GM12873 (cell line): ENCODE measurements at regions not wholly inside any gene's neighbourhood (a gene's known extent, or its start where the extent isn't known, plus 50 kb on each side); places are given as distances from the start of the nearest gene placed in this dataset.

ENCODE experiments used
- TF ChIP-seq, protein P1 (sequence below): IDR thresholded peaks from 2 replicates; pipeline ENCODE4 v1.5.1; 2012; ENCODE audit warnings: low read depth, mild to moderate bottlenecking, moderate library complexity, low read length, control low read depth; ENCODE audit not compliant: insufficient read depth; ENCODE audit errors: missing control alignments

DNA sequence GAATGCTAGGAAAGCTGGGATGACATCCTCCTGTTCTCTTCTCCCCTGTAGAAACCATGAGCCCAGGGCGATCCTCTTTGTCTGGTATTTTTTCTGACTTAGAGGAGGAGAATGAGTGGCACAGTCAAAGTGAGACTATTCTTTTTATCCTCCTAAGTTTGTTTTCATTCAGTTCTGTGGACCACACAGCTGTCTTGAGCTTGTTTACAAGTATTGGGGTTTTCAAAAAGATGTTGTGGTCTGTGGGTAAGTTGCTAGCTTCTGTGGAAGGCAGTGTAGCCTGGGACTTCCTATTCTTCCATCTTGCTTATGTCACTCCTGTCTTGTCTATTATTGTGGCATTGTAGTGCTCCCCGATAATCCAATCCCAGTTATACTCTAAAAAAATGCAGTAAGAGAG, 223.0 kb downstream of the PAPSS1 start:
- TF ChIP-seq, protein P1, sequence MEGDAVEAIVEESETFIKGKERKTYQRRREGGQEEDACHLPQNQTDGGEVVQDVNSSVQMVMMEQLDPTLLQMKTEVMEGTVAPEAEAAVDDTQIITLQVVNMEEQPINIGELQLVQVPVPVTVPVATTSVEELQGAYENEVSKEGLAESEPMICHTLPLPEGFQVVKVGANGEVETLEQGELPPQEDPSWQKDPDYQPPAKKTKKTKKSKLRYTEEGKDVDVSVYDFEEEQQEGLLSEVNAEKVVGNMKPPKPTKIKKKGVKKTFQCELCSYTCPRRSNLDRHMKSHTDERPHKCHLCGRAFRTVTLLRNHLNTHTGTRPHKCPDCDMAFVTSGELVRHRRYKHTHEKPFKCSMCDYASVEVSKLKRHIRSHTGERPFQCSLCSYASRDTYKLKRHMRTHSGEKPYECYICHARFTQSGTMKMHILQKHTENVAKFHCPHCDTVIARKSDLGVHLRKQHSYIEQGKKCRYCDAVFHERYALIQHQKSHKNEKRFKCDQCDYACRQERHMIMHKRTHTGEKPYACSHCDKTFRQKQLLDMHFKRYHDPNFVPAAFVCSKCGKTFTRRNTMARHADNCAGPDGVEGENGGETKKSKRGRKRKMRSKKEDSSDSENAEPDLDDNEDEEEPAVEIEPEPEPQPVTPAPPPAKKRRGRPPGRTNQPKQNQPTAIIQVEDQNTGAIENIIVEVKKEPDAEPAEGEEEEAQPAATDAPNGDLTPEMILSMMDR = no peak

DNA sequence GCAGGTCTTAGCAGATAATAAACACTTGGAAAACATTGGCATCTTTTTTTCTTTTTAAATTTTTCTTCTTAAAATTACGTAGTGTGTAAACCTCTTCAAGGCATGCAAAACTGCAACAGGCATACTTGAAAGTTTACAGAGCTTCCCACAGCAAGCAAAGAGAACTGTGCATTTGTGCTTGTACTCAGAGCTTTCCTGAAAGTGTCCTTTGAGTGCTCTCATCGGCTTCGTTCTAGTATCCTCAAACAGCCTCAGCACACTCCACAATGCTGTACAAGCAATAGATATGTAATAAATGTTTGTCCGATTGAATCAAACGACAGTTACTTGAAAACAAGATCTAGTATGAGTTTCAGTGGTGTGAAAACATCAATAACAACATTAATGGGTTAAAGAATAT, 227.5 kb downstream of the PAPSS1 start:
- TF ChIP-seq, protein P1 = no peak

DNA sequence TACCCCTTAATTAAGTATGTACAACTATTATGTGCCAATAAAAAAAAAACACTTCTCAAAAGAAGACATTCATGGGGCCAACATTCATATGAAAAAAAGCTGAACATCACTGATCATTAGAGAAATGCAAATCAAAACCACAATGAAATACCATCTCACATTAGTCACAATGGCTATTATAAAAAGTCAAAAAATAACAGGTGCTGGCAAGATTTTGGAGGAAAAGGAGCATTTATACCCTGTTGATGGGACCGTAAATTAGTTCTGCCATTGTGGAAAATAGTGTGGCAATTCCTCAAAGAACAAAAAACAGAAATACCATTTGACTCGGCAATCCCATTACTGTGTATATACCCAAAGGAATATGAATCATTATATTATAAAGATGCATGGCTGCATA, 229.9 kb downstream of the PAPSS1 start:
- TF ChIP-seq, protein P1 = no peak

DNA sequence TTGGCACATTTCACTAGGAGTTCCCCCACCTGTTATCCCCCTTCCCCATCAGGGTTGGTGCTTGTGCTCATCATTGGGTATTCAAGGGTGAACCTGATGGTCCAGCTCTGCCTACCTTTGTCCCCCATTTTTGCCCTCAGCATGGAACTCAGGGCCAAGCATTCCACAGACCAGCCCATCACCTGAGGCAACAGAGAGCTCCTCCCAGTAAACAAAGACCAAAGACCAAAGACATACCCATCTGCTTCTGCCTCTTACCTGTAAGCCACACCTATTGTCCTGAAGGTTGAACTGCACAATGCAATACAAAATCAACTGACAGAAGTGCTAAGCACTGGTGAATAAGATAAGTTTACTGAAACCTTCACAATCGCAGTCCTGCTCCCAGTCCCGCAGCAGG, 237.5 kb downstream of the PAPSS1 start:
- TF ChIP-seq, protein P1 = no peak

DNA sequence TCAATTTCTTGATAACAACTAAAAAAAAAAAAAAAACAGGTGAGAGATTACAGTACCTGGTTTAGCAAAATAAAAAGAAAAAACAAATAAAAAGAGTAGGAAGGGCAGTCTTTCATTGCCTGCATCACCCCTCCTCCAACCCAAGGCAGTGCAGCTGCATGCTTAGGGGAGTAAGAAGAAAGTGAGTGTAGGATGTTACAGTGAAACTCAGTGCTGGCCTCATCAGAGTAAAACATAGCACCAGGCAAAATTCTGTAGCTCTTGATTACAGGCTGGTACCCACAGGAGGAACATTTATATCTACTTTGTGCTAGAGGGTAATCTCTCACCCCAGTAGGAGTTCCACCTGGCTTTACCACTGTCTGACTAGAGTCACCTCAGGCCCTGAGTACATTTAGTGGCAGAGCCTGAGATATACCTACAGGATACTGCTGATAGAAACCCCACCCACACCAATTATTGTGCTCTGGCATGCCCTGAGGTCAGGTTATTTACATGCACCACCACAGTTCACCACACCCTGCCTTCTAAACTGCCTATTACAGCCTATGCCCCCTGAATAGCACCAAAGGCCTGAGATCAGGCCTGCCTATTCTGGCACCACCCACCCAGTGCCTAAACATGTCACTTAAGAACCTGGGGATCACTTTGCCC, 241.6 kb downstream of the PAPSS1 start:
- TF ChIP-seq, protein P1 = no peak

DNA sequence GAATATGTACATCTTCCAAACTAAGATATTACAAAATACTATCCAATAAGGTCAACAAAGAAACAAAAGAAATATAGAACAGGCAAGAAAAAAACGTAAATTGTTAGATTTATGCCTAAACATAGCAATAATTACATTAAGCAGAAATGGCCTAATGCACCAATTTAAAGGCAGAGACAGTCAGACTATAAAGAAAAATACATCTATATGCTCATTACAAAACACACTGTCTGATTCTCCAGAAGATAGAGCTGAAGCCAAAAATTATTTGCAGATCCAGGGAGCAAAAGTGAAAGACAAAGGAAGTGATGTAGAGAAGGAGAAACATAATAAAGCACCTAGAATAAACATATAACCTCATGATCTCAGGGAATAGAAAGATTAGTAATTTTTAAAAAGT, 246.9 kb downstream of the PAPSS1 start:
- TF ChIP-seq, protein P1 = no peak

DNA sequence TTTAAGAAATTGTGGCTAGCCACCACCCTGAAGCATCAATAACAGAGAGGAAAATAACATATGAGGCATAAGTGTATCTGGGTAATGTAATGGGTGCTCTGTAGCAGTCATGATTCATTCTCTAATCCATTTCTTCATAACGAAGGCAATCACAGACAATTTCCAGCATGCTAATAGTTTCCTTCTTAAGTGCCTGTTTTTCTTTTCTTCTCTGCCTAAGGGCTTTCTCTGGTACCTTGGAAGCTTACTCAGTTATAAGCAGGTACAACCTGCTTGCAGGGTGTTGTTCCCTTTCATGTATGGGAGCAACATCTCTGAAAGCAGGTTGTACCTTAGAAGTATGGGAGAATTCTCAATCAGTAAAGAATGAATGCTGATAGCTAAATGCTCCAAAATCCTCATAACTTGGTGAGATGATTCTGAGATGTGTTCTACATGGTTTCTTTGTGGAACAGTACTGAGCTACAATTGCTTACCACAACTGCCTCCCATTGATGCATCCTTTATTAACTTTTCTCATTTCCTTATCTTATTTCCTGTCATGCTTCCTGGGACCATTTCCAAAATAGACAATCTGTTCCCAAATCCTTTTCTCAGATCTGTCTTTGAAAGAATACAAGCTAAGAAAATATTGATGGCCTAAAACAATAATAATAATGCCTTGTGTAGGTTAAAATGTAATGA, 247.6 kb downstream of the PAPSS1 start:
- TF ChIP-seq, protein P1 = no peak
